Neural cell (in vitro differentiated cells): ENCODE measurements at regions not wholly inside any gene's neighbourhood (a gene's known extent, or its start where the extent isn't known, plus 50 kb on each side); places are given as distances from the start of the nearest gene placed in this dataset.
"Not testable (repeated sequence)": the region's sequence is repeated elsewhere in the genome, so short reads cannot be mapped to it uniquely, and the experiment has no call there.

Source experiments
- H2AFZ ChIP-seq: fragments of 200-600, 300-800 bp; sonication (generic), shearing (Covaris generic); 2 replicates; pipeline ENCODE4 v1.6.0; 2014; ENCODE audit warnings: low read depth, mild to moderate bottlenecking, antibody characterized with exemption, low read length, moderate library complexity
- H3F3A ChIP-seq: fragments of 200-600 bp; shearing (Covaris generic); 2 replicates; pipeline ENCODE4 v1.6.1; 2016; ENCODE audit warnings: mild to moderate bottlenecking, moderate library complexity, mixed read lengths, antibody characterized with exemption, low read length; ENCODE audit not compliant: insufficient read depth, poor library complexity, severe bottlenecking
- H3K27ac ChIP-seq: fragments of 200-600, 300-800 bp; sonication (generic), shearing (Covaris generic); 2 replicates; pipeline ENCODE4 v1.5.1; 2014; ENCODE audit warnings: mild to moderate bottlenecking, low read length, moderate library complexity
- H3K27me3 ChIP-seq: fragments of 300-800, 200-600 bp; sonication (generic), shearing (Covaris generic); 2 replicates; pipeline ENCODE4 v1.6.0; 2014; ENCODE audit warnings: mild to moderate bottlenecking, low read depth, low read length, moderate library complexity; ENCODE audit not compliant: insufficient read depth
- H3K36me3 ChIP-seq: fragments of 300-800, 200-600 bp; sonication (generic), shearing (Covaris generic); 2 replicates; pipeline ENCODE4 v1.5.1; 2014; ENCODE audit warnings: mild to moderate bottlenecking, antibody characterized with exemption, low read length, moderate library complexity; ENCODE audit not compliant: insufficient read depth
- H3K4me2 ChIP-seq: fragments of 300-800, 200-600 bp; sonication (generic), shearing (Covaris generic); 2 replicates; pipeline ENCODE4 v1.6.0; 2014; ENCODE audit warnings: mild to moderate bottlenecking, low read length
- H3K4me3 ChIP-seq: fragments of 300-800, 200-600 bp; sonication (generic), shearing (Covaris generic); 2 replicates; pipeline ENCODE4 v1.5.1; 2014; ENCODE audit warnings: mild to moderate bottlenecking, low read length, moderate library complexity
- H3K79me2 ChIP-seq: fragments of 200-600 bp; shearing (Covaris generic); replicated peaks from 2 replicates; pipeline ENCODE4 v1.6.0; 2014; ENCODE audit warnings: mild to moderate bottlenecking, low read length, moderate library complexity; ENCODE audit not compliant: insufficient read depth
- H3K9ac ChIP-seq: fragments of 300-800, 200-600 bp; sonication (generic), shearing (Covaris generic); 2 replicates; pipeline ENCODE4 v1.6.1; 2016; ENCODE audit warnings: mild to moderate bottlenecking, low read length, mixed read lengths
- H3K9me2 ChIP-seq: fragments of 200-600 bp; shearing (Covaris generic); 2 replicates; pipeline ENCODE4 v1.6.1; 2016; ENCODE audit warnings: mild to moderate bottlenecking, low read length, mixed read lengths; ENCODE audit not compliant: insufficient read depth
- H3K9me3 ChIP-seq: fragments of 200-600, 300-800 bp; sonication (generic), shearing (Covaris generic); 2 replicates; pipeline ENCODE4 v1.6.1; 2016; ENCODE audit warnings: mild to moderate bottlenecking, mixed run types, low read length, moderate library complexity, mixed read lengths
- H4K20me1 ChIP-seq: fragments of 200-600 bp; shearing (Covaris generic); 2 replicates; pipeline ENCODE4 v1.6.1; 2016; ENCODE audit warnings: mild to moderate bottlenecking, mixed run types; ENCODE audit not compliant: insufficient read depth
- EP300 ChIP-seq: fragments of 450-650 bp; conservative IDR thresholded peaks from 2 replicates; pipeline ENCODE4 v1.6.1; 2014; ENCODE audit warnings: antibody characterized with exemption, mild to moderate bottlenecking, moderate library complexity; ENCODE audit not compliant: poor library complexity, severe bottlenecking
- EZH2 ChIP-seq: fragments of 200-600, 300-800 bp; shearing (Covaris generic), sonication (generic); IDR thresholded peaks from 2 replicates; pipeline ENCODE4 v1.6.1; 2014; ENCODE audit warnings: antibody characterized with exemption, low read length, borderline replicate concordance, mild to moderate bottlenecking; ENCODE audit not compliant: insufficient read depth, poor library complexity, severe bottlenecking
- MXI1 ChIP-seq: fragments of 450-650 bp; conservative IDR thresholded peaks from 2 replicates; pipeline ENCODE4 v1.6.1; 2014; ENCODE audit warnings: antibody characterized with exemption, mild to moderate bottlenecking; ENCODE audit not compliant: poor library complexity, severe bottlenecking
- POLR2AphosphoS5 ChIP-seq: IDR thresholded peaks from 2 replicates; pipeline ENCODE4 v1.6.1; 2012
- RAD21 ChIP-seq: fragments of 450-650 bp; conservative IDR thresholded peaks from 2 replicates; pipeline ENCODE4 v1.6.1; 2014; ENCODE audit warnings: antibody characterized with exemption, mild to moderate bottlenecking, moderate library complexity
- REST ChIP-seq: IDR thresholded peaks from 2 replicates; pipeline ENCODE4 v1.6.1; 2012; ENCODE audit warnings: borderline replicate concordance
- SMC3 ChIP-seq: fragments of 450-650 bp; conservative IDR thresholded peaks from 2 replicates; pipeline ENCODE4 v1.6.1; 2014; ENCODE audit warnings: antibody characterized with exemption, mild to moderate bottlenecking, moderate library complexity; ENCODE audit not compliant: poor library complexity
- TAF1 ChIP-seq: IDR thresholded peaks from 2 replicates; pipeline ENCODE4 v1.6.1; 2012; ENCODE audit warnings: low read depth
- TF ChIP-seq, protein P1 (sequence below): fragments of 450-650 bp; IDR thresholded peaks from 2 replicates; pipeline ENCODE4 v1.5.1; 2014; ENCODE audit warnings: antibody characterized with exemption, mild to moderate bottlenecking, moderate library complexity; ENCODE audit not compliant: poor library complexity, severe bottlenecking

DNA sequence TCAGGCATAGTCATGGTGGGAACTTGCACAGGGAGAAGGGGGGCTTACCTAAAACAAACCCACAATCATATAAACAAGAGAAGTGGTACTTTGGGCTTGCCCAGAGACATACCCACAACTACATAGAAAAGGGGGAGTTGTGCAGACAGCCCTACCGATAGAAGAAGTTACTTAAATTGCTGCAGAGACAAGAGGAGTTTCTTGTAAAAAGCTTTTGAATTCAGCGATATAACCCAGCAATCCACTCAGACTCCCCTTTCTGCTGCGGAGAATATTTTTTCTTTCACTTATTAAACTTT lies 164.0 kb upstream of the ETV3 start:
- Histone ChIP-seq H3K4me2 (no peak overlapping the region), H2AFZ (no peak overlapping the region), H4K20me1 (no peaks in the 10 kb centered on the region), H3K27ac (no peak overlapping the region), H3K27me3 (no peaks in the 10 kb centered on the region), H3K4me3 (no peak overlapping the region), H3K9ac (no peak overlapping the region), H3K36me3 (no peaks in the 10 kb centered on the region), H3K9me2 (no peaks in the 10 kb centered on the region), H3K79me2 (no peaks in the 10 kb centered on the region), H3F3A (no peaks in the 10 kb centered on the region), H3K9me3 (no peaks in the 10 kb centered on the region)
- no peak for TF ChIP-seq EZH2
- TF ChIP-seq, protein P1, sequence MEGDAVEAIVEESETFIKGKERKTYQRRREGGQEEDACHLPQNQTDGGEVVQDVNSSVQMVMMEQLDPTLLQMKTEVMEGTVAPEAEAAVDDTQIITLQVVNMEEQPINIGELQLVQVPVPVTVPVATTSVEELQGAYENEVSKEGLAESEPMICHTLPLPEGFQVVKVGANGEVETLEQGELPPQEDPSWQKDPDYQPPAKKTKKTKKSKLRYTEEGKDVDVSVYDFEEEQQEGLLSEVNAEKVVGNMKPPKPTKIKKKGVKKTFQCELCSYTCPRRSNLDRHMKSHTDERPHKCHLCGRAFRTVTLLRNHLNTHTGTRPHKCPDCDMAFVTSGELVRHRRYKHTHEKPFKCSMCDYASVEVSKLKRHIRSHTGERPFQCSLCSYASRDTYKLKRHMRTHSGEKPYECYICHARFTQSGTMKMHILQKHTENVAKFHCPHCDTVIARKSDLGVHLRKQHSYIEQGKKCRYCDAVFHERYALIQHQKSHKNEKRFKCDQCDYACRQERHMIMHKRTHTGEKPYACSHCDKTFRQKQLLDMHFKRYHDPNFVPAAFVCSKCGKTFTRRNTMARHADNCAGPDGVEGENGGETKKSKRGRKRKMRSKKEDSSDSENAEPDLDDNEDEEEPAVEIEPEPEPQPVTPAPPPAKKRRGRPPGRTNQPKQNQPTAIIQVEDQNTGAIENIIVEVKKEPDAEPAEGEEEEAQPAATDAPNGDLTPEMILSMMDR = no peak

DNA sequence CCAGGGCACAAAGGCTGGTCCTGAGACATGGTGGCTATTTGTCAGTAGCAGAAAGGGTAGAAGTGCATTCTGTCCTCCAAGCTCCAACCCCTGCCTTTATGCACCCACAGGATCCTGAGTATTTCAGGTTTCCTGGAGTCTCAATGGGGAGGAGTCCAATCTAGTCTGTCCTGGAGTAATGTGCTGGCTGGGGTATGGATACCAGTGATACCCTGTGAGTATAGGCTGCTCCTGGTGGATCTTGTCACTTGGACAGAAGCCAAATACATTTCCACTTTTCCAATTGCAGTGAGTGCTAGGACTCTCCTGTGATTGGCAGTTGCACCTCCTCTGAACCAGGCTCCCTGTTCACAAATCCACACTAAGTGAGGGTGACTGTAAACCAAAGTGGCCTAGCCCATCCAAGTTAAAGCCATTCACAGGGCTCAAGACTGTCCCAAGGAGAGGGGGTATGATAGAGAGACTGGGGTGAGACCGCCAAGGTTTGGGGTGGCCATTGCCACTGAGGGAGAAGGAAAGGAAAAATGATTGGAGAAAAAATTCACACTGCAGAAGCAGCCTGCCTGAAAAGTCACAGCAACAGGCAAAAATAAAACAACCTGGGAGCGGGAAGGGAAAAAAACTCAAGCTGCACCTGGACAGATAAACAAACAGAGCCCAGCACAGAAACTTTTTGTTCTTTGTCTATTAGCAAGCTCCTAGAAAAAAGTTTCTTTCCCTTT lies 163.4 kb upstream of the ETV3 start:
- no peak overlapping the region for H3K9ac ChIP-seq
- no peaks in the 10 kb centered on the region for H3K27me3 ChIP-seq
- H3K9me2 ChIP-seq = no peaks in the 10 kb centered on the region
- H3K36me3 ChIP-seq = no peaks in the 10 kb centered on the region
- H3K4me2 ChIP-seq = no peak overlapping the region
- no peak overlapping the region for H2AFZ ChIP-seq
- TF ChIP-seq EP300 = no peak
- TF ChIP-seq REST = no peak
- no peak for TF ChIP-seq RAD21
- TF ChIP-seq EZH2 = no peak
- TF ChIP-seq POLR2AphosphoS5 = no peak
- TF ChIP-seq SMC3 = no peak
- TF ChIP-seq, protein P1 = no peak
- TF ChIP-seq MXI1 = no peak
- no peak for TF ChIP-seq TAF1
- no peak overlapping the region for H3K27ac ChIP-seq
- H4K20me1 ChIP-seq = no peaks in the 10 kb centered on the region
- no peaks in the 10 kb centered on the region for H3K79me2 ChIP-seq
- no peak overlapping the region for H3K4me3 ChIP-seq
- no peaks in the 10 kb centered on the region for H3F3A ChIP-seq
- H3K9me3 ChIP-seq = no peaks in the 10 kb centered on the region

GRCh38 chr1:157294387-157295145 lies 156.4 kb upstream of the ETV3 start:
- H3K79me2 ChIP-seq, H3K9ac ChIP-seq, H3K9me3 ChIP-seq, H2AFZ ChIP-seq, H3K9me2 ChIP-seq, H4K20me1 ChIP-seq, H3K36me3 ChIP-seq, H3K4me2 ChIP-seq, H3K27ac ChIP-seq, H3K4me3 ChIP-seq, H3K27me3 ChIP-seq, H3F3A ChIP-seq: not testable (repeated sequence)
